HL-60 (cell line): ENCODE measurements at regions not wholly inside any gene's neighbourhood (a gene's known extent, or its start where the extent isn't known, plus 50 kb on each side); places are given as distances from the start of the nearest gene placed in this dataset.
"Not testable (repeated sequence)": the region's sequence is repeated elsewhere in the genome, so short reads cannot be mapped to it uniquely, and the experiment has no call there.

Source experiments
- GABPA ChIP-seq: IDR thresholded peaks from 2 replicates; pipeline ENCODE4 v1.6.1; 2012; ENCODE audit warnings: low read depth
- POLR2AphosphoS5 ChIP-seq: IDR thresholded peaks from 2 replicates; pipeline ENCODE4 v1.6.1; 2012; ENCODE audit warnings: low read depth
- SPI1 ChIP-seq: IDR thresholded peaks from 2 replicates; pipeline ENCODE4 v1.6.1; 2012; ENCODE audit warnings: low read depth, mild to moderate bottlenecking, borderline replicate concordance
- TF ChIP-seq, protein P1 (sequence below): IDR thresholded peaks from one replicate; pipeline ENCODE4 v1.5.1; 2011; ENCODE audit warnings: low read length, control low read depth, inconsistent platforms; ENCODE audit not compliant: insufficient read depth
- TF ChIP-seq, protein P2 (sequence below): IDR thresholded peaks from 2 replicates; pipeline ENCODE4 v1.6.1; 2012; ENCODE audit warnings: low read depth; ENCODE audit not compliant: insufficient replicate concordance

DNA sequence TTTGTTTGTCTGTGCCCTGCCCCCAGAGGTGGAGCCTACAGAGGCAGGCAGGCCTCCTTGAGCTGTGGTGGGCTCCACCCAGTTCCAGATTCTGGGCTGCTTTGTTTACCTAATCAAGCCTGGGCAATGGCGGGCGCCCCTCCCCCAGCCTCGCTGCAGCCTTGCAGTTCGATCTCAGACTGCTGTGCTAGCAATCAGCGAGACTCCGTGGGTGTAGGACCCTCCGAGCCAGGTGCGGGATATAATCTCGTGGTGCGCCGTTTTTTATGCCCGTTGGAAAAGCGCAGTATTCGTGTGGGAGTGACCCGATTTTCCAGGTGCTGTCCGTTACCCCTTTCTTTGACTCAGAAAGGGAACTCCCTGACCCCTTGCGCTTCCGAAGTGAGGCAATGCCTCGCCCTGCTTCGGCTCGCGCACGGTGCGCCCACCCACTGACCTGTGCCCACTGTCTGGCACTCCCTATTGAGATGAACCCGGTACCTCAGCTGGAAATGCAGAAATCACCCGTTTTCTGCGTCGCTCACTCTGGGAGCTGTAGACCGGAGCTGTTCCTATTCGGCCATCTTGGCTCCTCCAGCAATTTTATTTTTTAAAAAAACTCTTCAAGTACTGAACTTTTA lies 958.5 kb upstream of the SEMA6A start:
- TF ChIP-seq, protein P1, sequence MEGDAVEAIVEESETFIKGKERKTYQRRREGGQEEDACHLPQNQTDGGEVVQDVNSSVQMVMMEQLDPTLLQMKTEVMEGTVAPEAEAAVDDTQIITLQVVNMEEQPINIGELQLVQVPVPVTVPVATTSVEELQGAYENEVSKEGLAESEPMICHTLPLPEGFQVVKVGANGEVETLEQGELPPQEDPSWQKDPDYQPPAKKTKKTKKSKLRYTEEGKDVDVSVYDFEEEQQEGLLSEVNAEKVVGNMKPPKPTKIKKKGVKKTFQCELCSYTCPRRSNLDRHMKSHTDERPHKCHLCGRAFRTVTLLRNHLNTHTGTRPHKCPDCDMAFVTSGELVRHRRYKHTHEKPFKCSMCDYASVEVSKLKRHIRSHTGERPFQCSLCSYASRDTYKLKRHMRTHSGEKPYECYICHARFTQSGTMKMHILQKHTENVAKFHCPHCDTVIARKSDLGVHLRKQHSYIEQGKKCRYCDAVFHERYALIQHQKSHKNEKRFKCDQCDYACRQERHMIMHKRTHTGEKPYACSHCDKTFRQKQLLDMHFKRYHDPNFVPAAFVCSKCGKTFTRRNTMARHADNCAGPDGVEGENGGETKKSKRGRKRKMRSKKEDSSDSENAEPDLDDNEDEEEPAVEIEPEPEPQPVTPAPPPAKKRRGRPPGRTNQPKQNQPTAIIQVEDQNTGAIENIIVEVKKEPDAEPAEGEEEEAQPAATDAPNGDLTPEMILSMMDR = not testable (repeated sequence)
- TF ChIP-seq GABPA, POLR2AphosphoS5, SPI1: not testable (repeated sequence)
- TF ChIP-seq, protein P2, sequence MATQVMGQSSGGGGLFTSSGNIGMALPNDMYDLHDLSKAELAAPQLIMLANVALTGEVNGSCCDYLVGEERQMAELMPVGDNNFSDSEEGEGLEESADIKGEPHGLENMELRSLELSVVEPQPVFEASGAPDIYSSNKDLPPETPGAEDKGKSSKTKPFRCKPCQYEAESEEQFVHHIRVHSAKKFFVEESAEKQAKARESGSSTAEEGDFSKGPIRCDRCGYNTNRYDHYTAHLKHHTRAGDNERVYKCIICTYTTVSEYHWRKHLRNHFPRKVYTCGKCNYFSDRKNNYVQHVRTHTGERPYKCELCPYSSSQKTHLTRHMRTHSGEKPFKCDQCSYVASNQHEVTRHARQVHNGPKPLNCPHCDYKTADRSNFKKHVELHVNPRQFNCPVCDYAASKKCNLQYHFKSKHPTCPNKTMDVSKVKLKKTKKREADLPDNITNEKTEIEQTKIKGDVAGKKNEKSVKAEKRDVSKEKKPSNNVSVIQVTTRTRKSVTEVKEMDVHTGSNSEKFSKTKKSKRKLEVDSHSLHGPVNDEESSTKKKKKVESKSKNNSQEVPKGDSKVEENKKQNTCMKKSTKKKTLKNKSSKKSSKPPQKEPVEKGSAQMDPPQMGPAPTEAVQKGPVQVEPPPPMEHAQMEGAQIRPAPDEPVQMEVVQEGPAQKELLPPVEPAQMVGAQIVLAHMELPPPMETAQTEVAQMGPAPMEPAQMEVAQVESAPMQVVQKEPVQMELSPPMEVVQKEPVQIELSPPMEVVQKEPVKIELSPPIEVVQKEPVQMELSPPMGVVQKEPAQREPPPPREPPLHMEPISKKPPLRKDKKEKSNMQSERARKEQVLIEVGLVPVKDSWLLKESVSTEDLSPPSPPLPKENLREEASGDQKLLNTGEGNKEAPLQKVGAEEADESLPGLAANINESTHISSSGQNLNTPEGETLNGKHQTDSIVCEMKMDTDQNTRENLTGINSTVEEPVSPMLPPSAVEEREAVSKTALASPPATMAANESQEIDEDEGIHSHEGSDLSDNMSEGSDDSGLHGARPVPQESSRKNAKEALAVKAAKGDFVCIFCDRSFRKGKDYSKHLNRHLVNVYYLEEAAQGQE = not testable (repeated sequence)
